OCI-LY3 (cell line): ENCODE measurements at regions not wholly inside any gene's neighbourhood (a gene's known extent, or its start where the extent isn't known, plus 50 kb on each side); places are given as distances from the start of the nearest gene placed in this dataset.

Experiments
- H2AFZ ChIP-seq: fragments of 200-600, 300-600 bp; shearing (Covaris generic); 2 replicates; pipeline ENCODE4 v1.6.0; 2014; ENCODE audit warnings: antibody characterized with exemption, low read depth, low read length
- H3K27ac ChIP-seq: fragments of 200-600, 300-600 bp; sonication (generic); 2 replicates; pipeline ENCODE4 v1.5.1; 2014; ENCODE audit warnings: mild to moderate bottlenecking, low read length, moderate library complexity, mixed read lengths
- H3K27me3 ChIP-seq: fragments of 200-600, 300-600 bp; sonication (generic); 2 replicates; pipeline ENCODE4 v1.6.1; 2014; ENCODE audit warnings: low read depth, low read length, mixed read lengths
- H3K36me3 ChIP-seq: fragments of 200-600, 300-600 bp; sonication (generic); replicated peaks from 2 replicates; pipeline ENCODE3; 2014; ENCODE audit warnings: low read depth, low read length, mixed read lengths
- H3K4me1 ChIP-seq: fragments of 300-600, 200-600 bp; sonication (generic); 2 replicates; pipeline ENCODE4 v1.6.1; 2014; ENCODE audit warnings: low read length, mixed read lengths
- H3K4me2 ChIP-seq: fragments of 200-600, 300-600 bp; sonication (generic); 2 replicates; pipeline ENCODE4 v1.6.1; 2014; ENCODE audit warnings: low read length, mixed read lengths
- H3K4me3 ChIP-seq: fragments of 300-600, 200-600 bp; sonication (generic); 2 replicates; pipeline ENCODE4 v1.5.1; 2014; ENCODE audit warnings: antibody characterized with exemption, mild to moderate bottlenecking, low read length, moderate library complexity
- H3K79me2 ChIP-seq: fragments of 300-600, 200-600 bp; shearing (Covaris generic); 2 replicates; pipeline ENCODE4 v1.6.1; 2014; ENCODE audit warnings: mild to moderate bottlenecking, low read length, mixed read lengths
- H3K9ac ChIP-seq: fragments of 300-600, 200-600 bp; shearing (Covaris generic); 2 replicates; pipeline ENCODE4 v1.6.0; 2014; ENCODE audit warnings: mild to moderate bottlenecking, low read length, moderate library complexity
- H3K9me3 ChIP-seq: fragments of 200-600, 300-600 bp; shearing (Covaris generic); 2 replicates; pipeline ENCODE4 v1.6.1; 2014; ENCODE audit warnings: low read length, mixed read lengths; ENCODE audit not compliant: insufficient read depth
- H4K20me1 ChIP-seq: fragments of 200-600, 300-600 bp; sonication (generic); 2 replicates; pipeline ENCODE4 v1.6.1; 2016; ENCODE audit warnings: low read length, mixed read lengths; ENCODE audit not compliant: insufficient read depth
- EZH2phosphoT487 ChIP-seq: fragments of 200-600 bp; shearing (Covaris generic); IDR thresholded peaks from 2 replicates; pipeline ENCODE4 v1.6.1; 2018; ENCODE audit warnings: antibody characterized with exemption, mixed run types, low read depth
- TF ChIP-seq, protein P1 (sequence below): fragments of 200-600, 300-600 bp; sonication (generic); IDR thresholded peaks from 2 replicates; pipeline ENCODE4 v1.5.1; 2014; ENCODE audit warnings: antibody characterized with exemption, low read length, low read depth

DNA sequence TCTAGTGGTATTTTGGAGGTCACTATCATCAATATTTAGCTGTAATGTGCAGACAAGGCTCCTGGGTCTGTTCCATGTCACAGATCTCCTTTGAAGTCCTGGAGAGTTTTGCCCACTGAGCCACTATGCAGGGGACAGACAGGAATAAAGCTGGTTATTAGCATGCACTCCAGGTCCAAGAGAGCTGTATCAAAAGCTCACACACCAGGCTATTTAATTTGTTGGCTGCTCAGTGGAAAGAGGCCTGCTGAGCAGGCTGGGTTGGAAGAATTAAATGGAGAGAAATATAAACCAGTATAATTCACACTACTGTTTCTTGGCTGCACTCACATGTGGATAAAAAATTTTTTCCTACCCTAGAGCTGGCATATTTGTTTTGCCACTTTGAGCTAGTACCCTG lies 113.8 kb upstream of the TAF11L2 start:
- H3K79me2 ChIP-seq, result no peaks in the 10 kb centered on the region
- no peaks in the 10 kb centered on the region for H3K9me3 ChIP-seq
- no peaks in the 10 kb centered on the region for H4K20me1 ChIP-seq
- H3K9ac ChIP-seq, result no peak overlapping the region
- no peak overlapping the region for H3K4me2 ChIP-seq
- no peak for TF ChIP-seq EZH2phosphoT487
- TF ChIP-seq, protein P1, sequence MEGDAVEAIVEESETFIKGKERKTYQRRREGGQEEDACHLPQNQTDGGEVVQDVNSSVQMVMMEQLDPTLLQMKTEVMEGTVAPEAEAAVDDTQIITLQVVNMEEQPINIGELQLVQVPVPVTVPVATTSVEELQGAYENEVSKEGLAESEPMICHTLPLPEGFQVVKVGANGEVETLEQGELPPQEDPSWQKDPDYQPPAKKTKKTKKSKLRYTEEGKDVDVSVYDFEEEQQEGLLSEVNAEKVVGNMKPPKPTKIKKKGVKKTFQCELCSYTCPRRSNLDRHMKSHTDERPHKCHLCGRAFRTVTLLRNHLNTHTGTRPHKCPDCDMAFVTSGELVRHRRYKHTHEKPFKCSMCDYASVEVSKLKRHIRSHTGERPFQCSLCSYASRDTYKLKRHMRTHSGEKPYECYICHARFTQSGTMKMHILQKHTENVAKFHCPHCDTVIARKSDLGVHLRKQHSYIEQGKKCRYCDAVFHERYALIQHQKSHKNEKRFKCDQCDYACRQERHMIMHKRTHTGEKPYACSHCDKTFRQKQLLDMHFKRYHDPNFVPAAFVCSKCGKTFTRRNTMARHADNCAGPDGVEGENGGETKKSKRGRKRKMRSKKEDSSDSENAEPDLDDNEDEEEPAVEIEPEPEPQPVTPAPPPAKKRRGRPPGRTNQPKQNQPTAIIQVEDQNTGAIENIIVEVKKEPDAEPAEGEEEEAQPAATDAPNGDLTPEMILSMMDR, result no peak
- H3K4me3 ChIP-seq, result no peak overlapping the region
- H3K4me1 ChIP-seq, result peaks cover 13% of the 10 kb centered on the region
- no peaks in the 10 kb centered on the region for H3K36me3 ChIP-seq
- H3K27me3 ChIP-seq, result no peaks in the 10 kb centered on the region
- H3K27ac ChIP-seq, result no peak overlapping the region
- no peak overlapping the region for H2AFZ ChIP-seq

- Histone ChIP-seq H3K4me3 (no peak overlapping the region), H3K4me2 (no peak overlapping the region), H4K20me1 (no peaks in the 10 kb centered on the region), H3K27ac (no peak overlapping the region), H3K27me3 (no peaks in the 10 kb centered on the region), H3K4me1 (no peaks in the 10 kb centered on the region), H2AFZ (no peak overlapping the region), H3K9me3 (no peaks in the 10 kb centered on the region), H3K9ac (no peak overlapping the region), H3K36me3 (no peaks in the 10 kb centered on the region), H3K79me2 (no peaks in the 10 kb centered on the region)
- no peak for TF ChIP-seq EZH2phosphoT487
- TF ChIP-seq, protein P1, result no peak
Observed at GRCh38 chr5:17388717-17389116, 109.3 kb upstream of the TAF11L2 start.

DNA sequence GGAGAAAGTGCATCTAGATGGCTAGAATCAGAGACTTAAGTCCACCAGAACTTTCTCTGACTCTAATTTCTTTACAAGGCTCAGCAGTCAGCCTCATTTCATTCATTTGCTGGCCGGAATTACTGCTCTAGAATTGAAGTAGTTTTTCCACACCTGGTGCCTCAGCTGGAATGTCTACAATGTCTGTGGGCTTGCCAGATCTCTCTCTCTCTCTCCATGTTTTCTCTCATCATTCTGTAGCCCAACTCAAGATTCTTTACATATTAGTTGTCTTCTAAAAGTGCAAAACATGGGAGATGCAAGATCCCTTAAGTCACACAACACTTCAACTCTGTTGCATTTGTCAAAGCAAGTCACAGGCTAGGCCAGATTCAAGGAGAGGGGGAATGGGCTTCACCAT lies 103.9 kb upstream of the TAF11L2 start:
- no peak overlapping the region for H2AFZ ChIP-seq
- no peak overlapping the region for H3K9ac ChIP-seq
- H3K27me3 ChIP-seq, result no peaks in the 10 kb centered on the region
- no peaks in the 10 kb centered on the region for H3K9me3 ChIP-seq
- peaks cover 14% of the 10 kb centered on the region for H3K4me1 ChIP-seq
- H3K27ac ChIP-seq, result no peak overlapping the region
- H3K4me2 ChIP-seq, result no peak overlapping the region
- H4K20me1 ChIP-seq, result no peaks in the 10 kb centered on the region
- H3K36me3 ChIP-seq, result no peaks in the 10 kb centered on the region
- TF ChIP-seq, protein P1, result no peak
- TF ChIP-seq EZH2phosphoT487, result no peak
- no peak overlapping the region for H3K4me3 ChIP-seq
- no peaks in the 10 kb centered on the region for H3K79me2 ChIP-seq

GRCh38 chr5:17395106-17395880 lies 102.7 kb upstream of the TAF11L2 start:
- Histone ChIP-seq H3K36me3 (no peaks in the 10 kb centered on the region), H2AFZ (no peak overlapping the region), H3K27me3 (no peaks in the 10 kb centered on the region), H3K4me3 (no peak overlapping the region), H3K9me3 (no peaks in the 10 kb centered on the region), H3K4me1 (peaks cover 24% of the 10 kb centered on the region), H3K9ac (no peak overlapping the region), H3K27ac (no peak overlapping the region), H3K4me2 (no peak overlapping the region), H3K79me2 (no peaks in the 10 kb centered on the region), H4K20me1 (no peaks in the 10 kb centered on the region)
- TF ChIP-seq EZH2phosphoT487, result no peak
- TF ChIP-seq, protein P1, result no peak
